HuH-7 (cell line): ENCODE measurements at regions not wholly inside any gene's neighbourhood (a gene's known extent, or its start where the extent isn't known, plus 50 kb on each side); places are given as distances from the start of the nearest gene placed in this dataset.
"Not testable (repeated sequence)": the region's sequence is repeated elsewhere in the genome, so short reads cannot be mapped to it uniquely, and the experiment has no call there.

Experiments
- DNase-seq: peaks from one replicate; pipeline ENCODE4 v3.0.0; 2011; ENCODE audit warnings: low spot score

DNA sequence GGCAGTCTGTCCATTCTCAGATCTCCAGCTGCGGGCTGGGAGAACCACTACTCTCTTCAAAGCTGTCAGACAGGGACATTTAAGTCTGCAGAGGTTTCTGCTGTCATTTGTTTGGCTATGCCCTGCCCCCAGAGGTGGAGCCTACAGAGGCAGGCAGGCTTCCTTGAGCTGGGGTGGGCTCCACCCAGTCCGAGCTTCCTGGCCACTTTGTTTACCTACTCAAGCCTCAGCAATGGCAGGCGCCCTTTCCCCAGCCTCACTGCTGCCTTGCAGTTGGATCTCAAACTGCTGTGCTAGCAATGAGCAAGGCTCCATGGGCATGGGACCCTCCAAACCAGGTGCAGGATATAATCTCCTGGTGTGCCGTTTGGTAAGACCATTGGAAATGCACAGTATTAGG is 1154.5 kb upstream of the ACO1 start:
- DNase-seq = not testable (repeated sequence)

DNA sequence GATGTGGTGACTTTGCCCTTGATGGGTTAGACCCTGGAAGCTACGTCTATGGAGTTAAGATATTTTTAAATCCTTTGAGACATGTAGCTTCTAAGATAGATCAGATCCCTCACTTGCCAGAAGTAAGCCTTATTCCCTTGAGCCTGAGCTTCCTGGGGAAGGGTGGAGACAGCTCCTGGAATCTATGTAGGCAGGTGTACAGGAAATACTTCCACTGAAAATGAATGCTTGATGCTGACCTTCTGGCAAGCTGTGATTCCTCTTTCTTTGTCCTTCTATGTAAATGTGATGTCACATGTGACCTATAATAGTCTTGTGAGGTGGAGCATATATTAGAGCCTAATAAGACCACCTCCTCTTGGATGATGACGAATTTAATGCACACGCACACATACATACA is 1152.0 kb upstream of the ACO1 start:
- no peak for DNase-seq

DNA sequence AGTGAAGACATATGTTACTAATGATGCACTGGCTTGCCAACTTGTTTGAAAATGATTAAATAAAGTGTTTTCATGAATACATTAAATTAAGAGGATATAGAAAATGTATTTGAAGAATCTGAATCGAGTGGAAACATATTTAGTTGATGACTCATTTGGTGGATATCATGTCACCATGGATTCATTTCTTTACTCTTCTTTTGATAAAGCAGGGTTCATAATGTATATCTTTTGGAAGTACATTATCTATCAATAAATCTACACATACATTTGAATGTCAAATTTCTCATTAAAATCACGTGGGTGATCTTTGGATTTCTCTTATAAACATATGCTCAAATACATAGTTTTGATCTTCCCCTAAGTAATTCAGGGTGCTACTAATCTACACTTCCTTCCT is 1148.1 kb upstream of the ACO1 start:
- no peak for DNase-seq

DNA sequence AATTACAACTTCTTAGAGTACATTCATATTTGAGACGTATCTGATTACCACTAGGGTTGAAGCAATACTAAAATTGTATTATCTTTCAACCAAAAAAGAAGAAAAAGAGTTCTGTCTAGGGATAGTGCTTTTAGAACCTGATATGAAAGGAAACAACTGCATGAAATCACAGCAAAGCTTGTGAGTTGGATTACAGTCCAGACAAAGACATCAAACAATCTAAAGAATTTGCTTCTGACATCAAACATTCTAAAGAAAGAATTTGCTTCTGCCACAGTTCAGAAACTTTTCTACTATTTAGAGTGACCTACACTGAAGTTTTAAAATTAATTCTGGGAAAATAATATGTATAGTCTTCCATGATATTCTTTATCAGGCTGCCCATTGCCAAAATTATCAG is 1141.1 kb upstream of the ACO1 start:
- no peak for DNase-seq

DNA sequence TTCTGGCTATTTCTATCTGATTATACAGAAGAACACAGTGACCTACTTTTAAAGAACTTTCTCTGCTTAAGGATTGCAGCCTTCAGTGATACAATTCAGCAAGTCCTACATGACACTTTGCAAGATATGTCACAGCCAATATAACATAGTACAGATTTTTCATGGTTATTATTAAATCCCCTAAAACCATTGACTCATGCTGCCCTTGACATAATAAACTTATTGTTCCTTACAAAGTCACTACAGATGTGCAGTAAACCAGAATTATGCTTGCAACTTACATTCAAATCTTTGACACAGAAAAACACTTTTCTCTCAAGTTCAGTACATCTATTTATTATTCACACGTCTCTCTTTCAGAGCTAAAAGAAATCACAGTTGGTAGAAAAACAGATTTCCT is 1136.3 kb upstream of the ACO1 start:
- no peak for DNase-seq

DNA sequence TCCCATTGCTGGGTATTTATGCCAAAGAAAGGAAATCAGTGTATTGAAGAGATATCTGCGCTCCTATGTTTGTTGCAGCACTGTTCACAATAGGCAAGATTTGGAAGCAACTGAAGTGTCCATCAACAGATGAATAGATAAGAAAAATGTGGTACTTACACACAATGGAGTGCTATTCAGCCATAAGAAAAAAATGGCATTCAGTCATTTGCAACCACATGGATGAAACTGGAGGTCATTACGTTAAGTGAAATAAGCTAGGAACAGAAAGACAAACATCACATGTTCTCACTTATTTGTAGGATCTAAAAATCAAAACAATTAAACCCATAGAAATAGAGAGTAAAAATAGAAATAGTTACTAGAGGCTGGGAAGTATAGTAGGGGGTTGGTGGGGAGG is 1133.1 kb upstream of the ACO1 start:
- no peak for DNase-seq

DNA sequence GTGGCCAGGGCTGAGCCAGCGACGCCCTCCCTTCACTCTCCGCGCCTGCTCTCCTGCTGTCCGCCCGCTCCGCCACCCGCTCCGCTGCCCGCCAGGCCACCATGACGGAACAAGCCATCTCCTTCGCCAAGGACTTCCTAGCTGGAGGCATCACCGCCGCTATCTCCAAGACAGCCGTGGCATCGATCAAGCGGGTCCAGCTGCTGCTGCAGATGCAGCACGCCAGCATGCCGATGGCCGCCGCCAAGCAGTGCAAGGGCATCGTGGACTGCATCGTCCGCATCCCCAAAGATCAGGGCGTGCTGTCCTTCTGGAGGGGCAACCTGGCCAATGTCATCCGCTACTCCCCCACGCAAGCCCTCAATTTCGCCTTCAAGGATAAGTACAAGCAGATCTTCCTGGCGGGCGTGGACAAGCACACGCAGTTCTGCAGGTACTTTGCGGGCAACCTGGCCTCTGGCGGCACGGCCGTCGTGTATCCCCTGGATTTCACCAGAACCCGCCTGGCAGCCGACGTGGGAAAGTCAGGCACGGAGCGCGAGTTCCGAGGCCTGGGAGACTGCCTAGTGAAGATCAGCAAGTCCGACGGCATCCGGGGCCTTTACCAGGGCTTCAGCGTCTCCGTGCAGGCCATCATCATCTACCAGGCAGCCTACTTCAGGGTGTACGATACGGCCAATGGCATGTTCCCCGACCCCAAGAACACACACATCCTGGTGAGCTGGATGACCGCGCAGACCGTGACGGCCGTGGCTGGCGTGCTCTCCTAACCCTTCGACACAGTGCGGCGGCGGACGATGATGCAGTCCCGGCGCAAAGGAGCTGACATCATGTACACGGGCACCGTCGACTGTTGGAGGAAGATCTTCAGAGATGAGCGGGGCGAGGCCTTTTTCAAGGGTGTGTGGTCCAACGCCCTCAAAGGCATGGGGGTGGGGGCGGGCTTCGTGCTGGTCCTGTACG is 1130.4 kb upstream of the ACO1 start:
- DNase-seq = no peak

DNA sequence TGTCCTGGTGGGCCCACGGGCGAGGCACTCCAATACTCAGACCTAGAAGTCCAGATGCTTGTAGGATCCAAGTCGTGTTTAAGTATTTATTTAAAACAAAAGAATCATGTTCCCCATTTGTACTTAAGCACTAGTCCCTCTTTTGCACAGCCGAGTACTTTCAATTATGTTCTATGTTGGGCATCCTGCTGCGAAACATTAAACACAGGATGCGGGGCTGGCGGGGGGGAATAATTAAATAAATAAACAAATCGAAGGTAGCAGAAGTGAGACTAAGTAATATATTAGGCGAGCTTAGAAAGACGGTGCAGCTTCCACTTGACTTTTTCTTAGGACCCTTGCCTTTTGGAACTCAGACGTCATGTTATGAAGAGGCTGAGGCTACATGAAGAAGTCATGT is 1129.2 kb upstream of the ACO1 start:
- no peak for DNase-seq

DNA sequence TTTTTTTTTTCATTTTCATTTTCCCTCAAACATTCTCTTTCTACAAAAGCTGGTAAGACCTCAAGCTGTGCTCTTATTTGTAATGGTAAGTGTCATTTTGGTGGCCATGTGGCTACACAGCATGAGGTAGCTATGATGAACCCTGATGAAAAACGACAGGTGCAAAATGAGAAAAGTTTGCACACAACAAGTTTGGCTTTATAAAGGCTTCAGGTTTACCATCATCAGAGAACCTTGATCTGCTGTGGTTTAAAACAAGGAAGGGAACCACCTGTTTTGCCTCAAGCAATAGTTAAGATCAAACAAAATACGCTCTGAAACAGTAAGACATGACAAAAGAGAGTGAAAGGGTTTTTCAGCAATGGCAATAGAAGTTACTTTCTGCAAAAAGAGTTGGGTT is 1124.6 kb upstream of the ACO1 start:
- DNase-seq = no peak

DNA sequence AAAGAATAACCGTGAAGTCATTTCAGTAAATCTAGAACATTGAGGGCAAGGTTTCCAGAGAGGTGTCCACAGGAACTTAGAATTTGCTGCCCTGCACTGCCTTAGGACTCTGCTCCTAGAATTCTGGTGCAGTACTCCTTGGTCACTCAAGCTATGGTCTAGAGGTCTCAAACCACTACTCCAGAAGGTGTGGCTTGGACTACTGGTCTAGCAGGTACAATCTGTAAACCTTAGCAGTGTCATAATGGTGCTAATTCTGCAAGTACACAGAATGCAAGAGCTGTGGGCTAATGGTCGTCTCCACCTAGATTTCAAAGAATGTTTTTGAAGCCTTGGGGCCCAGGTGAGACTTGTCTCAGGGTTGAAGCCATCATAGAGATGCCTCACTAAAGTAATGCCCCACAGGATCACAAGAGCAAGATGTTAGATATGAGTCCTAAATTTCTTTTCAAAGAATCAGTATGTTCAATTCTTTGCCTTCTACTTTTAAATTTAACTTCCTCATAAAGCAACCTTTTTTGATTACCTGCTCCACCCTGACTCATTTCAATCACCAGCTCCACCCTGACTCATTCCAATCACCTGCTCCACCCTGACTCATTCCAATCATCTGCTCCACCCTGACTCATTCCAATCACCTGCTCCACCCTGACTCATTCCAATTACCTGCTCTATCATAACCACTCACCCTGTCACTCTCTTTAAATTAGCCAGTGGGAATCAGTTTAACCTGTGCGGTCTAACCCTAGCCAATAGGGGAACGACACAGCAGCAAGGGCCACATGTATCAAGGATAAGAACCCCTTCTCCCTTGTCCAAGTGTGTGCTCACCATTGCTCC is 1111.8 kb upstream of the ACO1 start:
- DNase-seq = no peak

DNA sequence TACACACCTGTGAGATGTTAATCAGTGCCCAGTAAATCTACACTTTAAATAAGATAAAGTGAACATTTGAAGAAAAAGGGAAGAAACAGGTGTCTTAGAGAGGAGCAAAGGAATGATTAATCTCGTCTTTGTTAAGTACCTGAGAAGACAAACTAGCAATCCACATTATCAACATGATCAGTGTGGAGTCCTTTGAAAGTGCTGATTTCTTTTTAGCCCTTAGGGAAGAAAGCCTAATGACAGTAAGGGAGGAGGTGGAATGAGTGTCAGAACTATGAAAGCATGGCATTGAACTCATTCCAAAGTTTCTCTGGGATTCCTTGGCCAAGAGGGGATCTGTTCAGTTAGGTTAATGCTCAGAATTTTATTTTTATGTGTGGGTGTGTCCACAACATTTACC is 1109.0 kb upstream of the ACO1 start:
- no peak for DNase-seq

DNA sequence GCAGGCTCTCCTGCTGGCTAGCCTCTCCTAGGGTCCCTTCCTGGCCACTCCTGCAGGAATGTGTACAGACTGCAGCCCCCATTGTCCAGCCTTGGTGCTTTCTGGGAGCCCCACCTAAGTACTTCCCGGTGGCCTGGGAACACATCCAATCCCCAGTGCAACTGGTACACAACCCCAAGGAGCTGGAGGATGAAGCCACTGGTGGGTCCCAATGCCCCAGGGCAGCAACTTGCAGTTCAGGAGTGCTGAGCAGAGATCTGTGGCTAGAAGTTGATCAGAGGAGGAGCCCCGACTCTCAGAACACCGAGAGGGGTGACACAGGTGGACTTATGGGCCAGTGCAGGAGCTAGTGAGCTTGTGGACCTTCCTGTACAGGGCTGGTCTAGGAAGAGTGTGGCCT is 1093.7 kb upstream of the ACO1 start:
- no peak for DNase-seq

DNA sequence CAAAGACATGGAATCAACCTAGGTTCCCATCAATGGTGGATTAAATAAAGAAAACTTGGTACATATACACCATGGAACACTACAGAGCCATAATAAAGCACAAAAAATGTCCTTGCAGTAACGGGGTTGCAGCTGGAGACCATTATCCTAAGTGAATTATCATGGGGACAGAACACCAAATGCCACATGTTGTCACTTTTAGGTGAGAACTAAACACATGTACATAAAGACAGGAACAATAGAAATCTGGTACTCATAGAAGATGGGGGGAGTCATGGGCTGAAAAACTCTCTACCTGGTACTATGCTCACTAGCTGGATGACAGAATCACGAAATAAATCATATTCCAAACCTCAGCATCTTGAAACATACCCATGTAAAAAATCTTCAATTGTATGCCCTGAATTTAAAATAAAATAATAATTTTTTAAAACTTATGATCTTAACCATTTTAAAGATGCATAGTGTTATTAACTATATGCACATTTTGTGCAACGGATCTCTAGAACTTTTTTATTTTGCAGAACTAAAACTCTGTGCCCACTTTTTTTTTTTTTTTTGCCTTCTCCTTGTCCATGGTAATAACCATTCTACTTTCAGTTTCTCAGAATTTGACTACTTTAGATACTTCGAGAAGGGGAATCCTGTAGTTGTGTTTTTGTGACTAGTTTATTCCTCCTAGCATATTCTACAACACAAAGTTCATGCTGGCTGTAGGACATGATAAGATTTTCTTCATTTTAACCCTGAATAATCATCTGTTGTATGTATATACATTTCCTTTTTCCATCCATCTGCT is 1081.6 kb upstream of the ACO1 start:
- no peak for DNase-seq

DNA sequence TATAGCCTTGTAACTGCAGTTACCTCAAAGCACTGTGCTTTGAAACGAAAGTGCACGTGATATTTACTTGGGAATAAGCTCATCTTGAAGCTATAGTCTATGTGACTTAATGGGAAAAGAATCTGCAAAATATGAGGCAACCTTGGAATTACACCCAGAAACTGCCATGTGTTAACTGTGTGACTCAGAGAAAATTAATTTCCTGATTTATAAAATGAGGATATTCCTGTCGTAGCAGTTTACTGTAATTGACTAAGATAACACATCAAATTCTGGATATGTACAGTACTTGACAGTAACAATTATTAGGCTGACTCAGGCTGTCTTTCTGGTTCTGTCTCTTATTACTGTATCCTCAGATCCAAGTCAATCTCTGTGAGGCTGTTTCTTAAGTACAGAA is 1079.9 kb upstream of the ACO1 start:
- DNase-seq = no peak

DNA sequence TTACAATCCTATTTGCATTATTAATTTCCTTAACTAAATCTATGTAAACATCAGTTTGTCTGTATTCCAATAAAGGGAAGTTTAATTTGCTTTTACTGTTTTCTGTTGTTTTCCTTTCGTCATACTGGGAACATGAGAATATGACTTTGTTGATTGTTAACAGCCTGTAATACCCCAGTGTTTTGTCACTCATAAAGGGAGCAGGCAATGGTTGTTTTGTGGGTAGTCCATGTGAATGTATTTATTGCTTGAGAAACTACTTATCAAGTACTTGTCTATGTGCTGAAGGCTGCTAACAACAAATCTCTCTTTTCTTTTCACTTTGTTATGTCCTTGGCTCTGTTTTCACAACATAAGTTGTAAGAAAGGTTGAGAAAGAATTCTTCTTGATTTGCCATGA is 1070.2 kb upstream of the ACO1 start:
- no peak for DNase-seq

DNA sequence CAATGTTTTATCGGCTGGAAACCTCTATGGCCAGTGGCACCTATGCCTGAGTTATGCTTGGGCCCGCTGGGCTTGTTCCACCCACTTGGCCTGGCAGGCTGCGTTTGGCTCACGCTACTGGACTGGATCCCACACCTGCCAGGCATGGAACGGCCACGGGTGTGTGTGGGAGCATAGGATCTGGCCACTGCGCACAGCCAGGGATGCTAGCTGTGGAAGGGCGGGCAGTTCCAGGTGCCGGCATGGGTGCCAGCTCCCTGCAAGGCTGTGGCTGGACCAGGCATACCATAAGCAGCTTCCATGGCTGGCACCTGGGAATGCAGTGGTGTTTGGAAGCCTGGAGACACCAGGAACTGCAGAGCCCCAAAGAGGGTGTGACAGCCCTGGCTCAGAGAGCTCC is 1063.9 kb upstream of the ACO1 start:
- no peak for DNase-seq

DNA sequence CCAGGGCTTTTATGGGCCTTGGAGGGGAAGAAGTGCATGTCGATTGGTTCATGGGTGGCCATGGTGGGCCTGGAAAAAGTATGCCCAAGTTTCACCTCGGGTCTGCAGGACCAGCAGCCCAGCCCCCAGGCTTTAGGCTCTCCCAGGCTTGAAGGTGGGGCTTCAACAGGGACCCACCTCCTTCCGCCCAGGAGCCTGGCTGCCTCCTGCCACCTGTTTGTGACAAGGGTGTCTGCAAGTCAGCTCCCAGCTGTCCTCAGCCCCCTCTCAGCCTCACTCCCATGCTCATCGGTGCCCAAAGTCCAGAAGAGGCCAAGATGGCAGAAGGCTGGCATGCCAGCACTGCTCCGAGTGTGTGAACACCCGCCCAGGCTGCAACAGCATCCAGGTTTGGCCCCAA is 1063.2 kb upstream of the ACO1 start:
- no peak for DNase-seq

DNA sequence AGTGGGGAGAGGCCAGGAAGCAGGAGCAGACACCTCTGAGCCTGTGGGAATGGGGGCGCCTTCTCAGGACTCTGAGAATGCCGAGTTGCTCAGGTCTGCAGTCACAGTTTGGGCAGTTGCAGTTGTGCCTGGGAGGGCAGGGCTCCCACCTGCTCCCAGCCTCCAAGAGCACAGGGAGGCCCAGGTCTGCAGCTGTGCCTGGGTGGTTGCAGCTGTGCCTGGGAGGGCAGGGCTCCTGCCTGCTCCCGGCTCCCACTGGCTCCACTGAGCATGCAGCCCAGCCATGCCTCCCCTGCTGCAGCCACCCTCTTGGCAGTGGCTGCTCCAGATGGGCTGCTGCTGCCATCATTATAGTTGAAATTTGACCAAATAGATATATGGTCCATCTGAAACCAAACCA is 1062.8 kb upstream of the ACO1 start:
- DNase-seq = no peak

DNA sequence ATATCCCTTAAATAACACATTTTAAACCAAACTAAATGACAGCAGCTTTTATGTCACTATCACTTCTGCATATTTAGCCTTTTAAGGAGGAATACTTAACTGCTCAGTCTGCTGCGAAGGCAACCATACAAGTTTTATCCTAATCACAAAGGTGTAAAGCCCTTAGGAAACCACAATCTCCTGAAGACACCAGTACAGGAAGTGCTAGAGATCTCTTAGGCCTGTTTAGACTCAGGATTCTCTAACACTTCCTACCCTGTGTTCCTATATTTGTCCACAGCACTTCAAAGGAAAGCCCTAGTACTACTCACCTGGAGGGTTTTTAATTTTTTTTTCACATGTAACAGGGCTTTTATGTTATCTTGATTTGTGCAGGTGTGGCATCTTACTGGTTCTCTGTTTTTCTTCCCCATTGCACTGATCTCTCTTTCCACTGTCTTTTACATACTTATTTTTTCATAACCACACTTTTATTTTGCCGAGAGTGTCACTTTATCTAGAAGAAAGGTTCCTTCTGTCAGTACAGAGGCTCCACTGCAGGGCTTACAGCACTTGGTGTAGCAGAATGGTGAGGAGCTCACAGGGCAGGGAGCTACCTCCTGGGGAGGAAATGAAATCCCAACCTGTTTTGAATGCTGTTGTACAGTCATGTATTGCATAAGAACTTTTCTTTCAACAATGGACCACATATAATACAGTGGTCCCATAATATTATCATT is 1060.6 kb upstream of the ACO1 start:
- DNase-seq = no peak

DNA sequence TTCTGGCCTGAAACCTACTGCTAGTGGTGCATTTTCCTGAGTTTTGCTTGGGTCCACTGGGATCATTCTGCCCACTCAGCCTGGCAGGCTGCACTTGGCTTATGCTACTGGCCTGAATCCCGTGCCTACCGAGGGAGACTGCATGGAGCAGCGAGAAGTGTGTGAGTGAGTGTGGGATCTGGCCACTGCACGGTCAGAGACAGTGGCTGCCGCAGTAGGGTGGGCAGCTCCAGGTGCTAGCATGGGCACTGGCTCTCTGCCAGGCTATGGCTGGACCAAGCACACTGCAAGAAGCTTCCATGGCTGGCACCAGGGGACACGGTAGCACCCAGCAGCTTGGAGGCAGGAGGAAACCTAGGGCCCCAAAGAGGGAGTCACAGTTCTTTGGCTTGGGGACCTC is 1058.7 kb upstream of the ACO1 start:
- no peak for DNase-seq

DNA sequence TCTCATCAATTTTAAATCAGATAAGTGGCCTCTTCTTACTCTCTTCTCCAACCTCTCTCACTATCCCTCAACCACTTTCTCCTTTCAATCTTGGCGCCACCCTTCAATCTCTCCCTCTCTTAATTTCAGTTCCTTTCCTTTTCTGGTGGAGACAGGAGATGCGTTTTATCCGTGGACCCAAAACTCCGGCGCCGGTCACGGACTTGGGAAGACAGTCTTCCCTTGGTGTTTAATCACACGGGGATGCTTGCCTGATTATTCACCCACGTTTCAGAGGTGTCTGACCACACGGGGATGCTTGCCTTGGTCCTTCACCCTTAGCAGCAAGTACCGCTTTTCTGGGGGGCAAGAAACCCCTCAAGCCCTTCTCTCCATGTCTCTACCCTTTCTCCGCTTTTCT is 1057.6 kb upstream of the ACO1 start:
- DNase-seq = not testable (repeated sequence)
